ENCODE measurements at regions not wholly inside any gene's neighbourhood (a gene's known extent, or its start where the extent isn't known, plus 50 kb on each side); places are given as distances from the start of the nearest gene placed in this dataset.

DNA sequence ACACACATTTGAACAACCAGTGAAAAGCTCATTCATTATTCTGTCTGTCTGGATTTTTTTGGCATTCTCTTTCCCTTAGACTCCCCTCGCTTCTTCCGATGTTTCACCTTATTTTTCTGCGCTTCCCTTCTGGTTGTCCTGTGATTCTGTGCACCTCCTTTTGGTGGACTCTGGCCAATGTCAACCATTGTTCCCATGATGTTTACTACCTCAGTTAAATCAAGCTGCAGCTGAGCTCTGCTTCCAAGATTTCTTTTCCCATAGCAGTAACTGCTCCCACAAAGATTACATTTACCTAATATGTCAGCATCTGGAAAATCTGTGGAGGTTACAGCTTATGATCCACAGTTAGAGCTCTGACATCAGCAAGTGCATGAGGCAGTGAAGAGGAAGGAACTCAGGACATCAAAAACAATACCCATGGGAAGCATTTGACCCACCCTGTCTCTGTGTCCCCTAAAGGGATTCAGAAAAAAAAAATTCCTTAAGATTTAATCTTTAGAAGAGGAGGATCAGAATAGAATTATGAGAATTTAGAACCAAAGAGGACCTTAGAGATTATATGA, 69.9 kb upstream of the ADAMTS5 start:
- no peak overlapping the region for H3K27ac ChIP-seq (ENCODE audit: low read depth, low read length)
- no peak overlapping the region for H3K4me2 ChIP-seq (ENCODE audit: low read depth, low read length, poor library complexity, severe bottlenecking)
- H2AFZ ChIP-seq (ENCODE audit: low read depth, low read length, severe bottlenecking), result no peak overlapping the region
- H4K20me1 ChIP-seq (ENCODE audit: low read depth, low read length), result no peaks in the 10 kb centered on the region
- no peaks in the 10 kb centered on the region for H3F3A ChIP-seq (ENCODE audit: insufficient read depth)
- no peaks in the 10 kb centered on the region for H3K36me3 ChIP-seq (ENCODE audit: low read length)
- no peaks in the 10 kb centered on the region for H3K9me3 ChIP-seq (ENCODE audit: insufficient read depth, low read length)
- no peak overlapping the region for H3K4me3 ChIP-seq (ENCODE audit: insufficient read depth, low read length, poor library complexity, severe bottlenecking)
- no peaks in the 10 kb centered on the region for H3K79me2 ChIP-seq (ENCODE audit: insufficient read depth, low read length)
- TF ChIP-seq CTCF (IDR thresholded peaks at IDR 0.05; ENCODE audit: insufficient read depth, low read length, poor library complexity, severe bottlenecking), result no peak
- no peak for TF ChIP-seq EZH2phosphoT487 (conservative IDR thresholded peaks at IDR 0.05; ENCODE audit: low read length)
- no peaks in the 10 kb centered on the region for H3K9me2 ChIP-seq (replicated peaks; ENCODE audit: insufficient read depth, low read length)
- no peaks in the 10 kb centered on the region for H3K27me3 ChIP-seq (ENCODE audit: low read length)
- no peak overlapping the region for H3K9ac ChIP-seq (ENCODE audit: low read length)

- H3K79me2 ChIP-seq (ENCODE audit: insufficient read depth, low read length), result no peaks in the 10 kb centered on the region
- H4K20me1 ChIP-seq (ENCODE audit: low read depth, low read length), result no peaks in the 10 kb centered on the region
- H2AFZ ChIP-seq (ENCODE audit: low read depth, low read length, severe bottlenecking), result no peak overlapping the region
- TF ChIP-seq CTCF (IDR thresholded peaks at IDR 0.05; ENCODE audit: insufficient read depth, low read length, poor library complexity, severe bottlenecking), result no peak
- no peak for TF ChIP-seq EZH2phosphoT487 (conservative IDR thresholded peaks at IDR 0.05; ENCODE audit: low read length)
- no peak overlapping the region for H3K27ac ChIP-seq (ENCODE audit: low read depth, low read length)
- no peaks in the 10 kb centered on the region for H3K9me3 ChIP-seq (ENCODE audit: insufficient read depth, low read length)
- H3K9me2 ChIP-seq (replicated peaks; ENCODE audit: insufficient read depth, low read length), result no peaks in the 10 kb centered on the region
- H3K4me2 ChIP-seq (ENCODE audit: low read depth, low read length, poor library complexity, severe bottlenecking), result no peak overlapping the region
- H3K9ac ChIP-seq (ENCODE audit: low read length), result no peak overlapping the region
- no peaks in the 10 kb centered on the region for H3K36me3 ChIP-seq (ENCODE audit: low read length)
- H3K27me3 ChIP-seq (ENCODE audit: low read length), result no peaks in the 10 kb centered on the region
- H3K4me3 ChIP-seq (ENCODE audit: insufficient read depth, low read length, poor library complexity, severe bottlenecking), result no peak overlapping the region
- H3F3A ChIP-seq (ENCODE audit: insufficient read depth), result no peaks in the 10 kb centered on the region
These were observed 68.9 kb upstream of the ADAMTS5 start for GRCh38 chr21:27035791-27036190.

DNA sequence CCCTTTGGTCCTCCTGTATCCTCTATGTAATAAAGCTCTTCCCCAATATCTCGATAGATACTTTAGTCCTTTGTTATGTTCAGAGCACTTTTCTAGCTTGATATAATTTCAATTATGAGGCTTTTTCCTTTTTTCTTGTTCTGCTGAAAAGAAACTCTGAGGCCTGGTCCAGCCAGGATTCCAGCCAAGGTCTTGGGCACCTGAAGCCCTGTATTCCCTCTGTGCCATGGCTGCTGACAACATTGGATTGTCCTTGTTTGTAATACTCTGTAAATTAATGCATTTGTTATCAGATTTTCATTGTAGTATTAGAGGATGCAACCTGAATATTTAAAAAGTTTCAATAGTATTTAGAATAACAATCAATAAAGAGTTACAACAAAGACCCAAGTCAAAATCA, 67.9 kb upstream of the ADAMTS5 start:
- no peaks in the 10 kb centered on the region for H3K36me3 ChIP-seq (ENCODE audit: low read length)
- TF ChIP-seq CTCF (IDR thresholded peaks at IDR 0.05; ENCODE audit: insufficient read depth, low read length, poor library complexity, severe bottlenecking) (no peak), EZH2phosphoT487 (conservative IDR thresholded peaks at IDR 0.05; ENCODE audit: low read length) (no peak)
- no peak overlapping the region for H3K4me2 ChIP-seq (ENCODE audit: low read depth, low read length, poor library complexity, severe bottlenecking)
- H3K9ac ChIP-seq (ENCODE audit: low read length), result no peak overlapping the region
- H2AFZ ChIP-seq (ENCODE audit: low read depth, low read length, severe bottlenecking), result no peak overlapping the region
- no peaks in the 10 kb centered on the region for H3K9me3 ChIP-seq (ENCODE audit: insufficient read depth, low read length)
- H3F3A ChIP-seq (ENCODE audit: insufficient read depth), result no peaks in the 10 kb centered on the region
- no peaks in the 10 kb centered on the region for H4K20me1 ChIP-seq (ENCODE audit: low read depth, low read length)
- H3K27me3 ChIP-seq (ENCODE audit: low read length), result no peaks in the 10 kb centered on the region
- no peak overlapping the region for H3K4me3 ChIP-seq (ENCODE audit: insufficient read depth, low read length, poor library complexity, severe bottlenecking)
- no peak overlapping the region for H3K27ac ChIP-seq (ENCODE audit: low read depth, low read length)
- no peaks in the 10 kb centered on the region for H3K79me2 ChIP-seq (ENCODE audit: insufficient read depth, low read length)
- H3K9me2 ChIP-seq (replicated peaks; ENCODE audit: insufficient read depth, low read length), result no peaks in the 10 kb centered on the region
